GM12891 (cell line): ENCODE measurements at regions not wholly inside any gene's neighbourhood (a gene's known extent, or its start where the extent isn't known, plus 50 kb on each side); places are given as distances from the start of the nearest gene placed in this dataset.
"Not testable (repeated sequence)": the region's sequence is repeated elsewhere in the genome, so short reads cannot be mapped to it uniquely, and the experiment has no call there.

ENCODE experiments used
- DNase-seq: peaks from one replicate; pipeline ENCODE4 v3.0.0; 2011; ENCODE audit warnings: low spot score; ENCODE audit not compliant: insufficient read length
- FAIRE-seq: peaks from 2 replicates; lab custom pipeline; 2011; peaks lifted over from hg19 to GRCh38; lab: Jason Lieb, UNC
- PAX5 ChIP-seq: IDR thresholded peaks from 2 replicates; pipeline ENCODE4 v1.6.1; 2011; ENCODE audit warnings: low read length, moderate library complexity, mild to moderate bottlenecking; ENCODE audit not compliant: insufficient read depth, severe bottlenecking
- POLR2A ChIP-seq: IDR thresholded peaks from 2 replicates; pipeline ENCODE4 v1.6.1; 2011; ENCODE audit warnings: low read depth, low read length, control low read depth
- POLR2AphosphoS5 ChIP-seq: IDR thresholded peaks from 2 replicates; pipeline ENCODE4 v1.6.1; 2011; ENCODE audit warnings: low read depth, low read length, control low read depth
- POU2F2 ChIP-seq: IDR thresholded peaks from 2 replicates; pipeline ENCODE4 v1.6.1; 2011; ENCODE audit warnings: low read depth, mild to moderate bottlenecking, control low read depth, low read length, moderate library complexity
- SPI1 ChIP-seq: IDR thresholded peaks from 2 replicates; pipeline ENCODE4 v1.6.1; 2011; ENCODE audit warnings: low read depth, low read length, control low read depth
- TAF1 ChIP-seq: IDR thresholded peaks from 2 replicates; pipeline ENCODE4 v1.6.1; 2011; ENCODE audit warnings: low read depth, low read length, control low read depth

DNA sequence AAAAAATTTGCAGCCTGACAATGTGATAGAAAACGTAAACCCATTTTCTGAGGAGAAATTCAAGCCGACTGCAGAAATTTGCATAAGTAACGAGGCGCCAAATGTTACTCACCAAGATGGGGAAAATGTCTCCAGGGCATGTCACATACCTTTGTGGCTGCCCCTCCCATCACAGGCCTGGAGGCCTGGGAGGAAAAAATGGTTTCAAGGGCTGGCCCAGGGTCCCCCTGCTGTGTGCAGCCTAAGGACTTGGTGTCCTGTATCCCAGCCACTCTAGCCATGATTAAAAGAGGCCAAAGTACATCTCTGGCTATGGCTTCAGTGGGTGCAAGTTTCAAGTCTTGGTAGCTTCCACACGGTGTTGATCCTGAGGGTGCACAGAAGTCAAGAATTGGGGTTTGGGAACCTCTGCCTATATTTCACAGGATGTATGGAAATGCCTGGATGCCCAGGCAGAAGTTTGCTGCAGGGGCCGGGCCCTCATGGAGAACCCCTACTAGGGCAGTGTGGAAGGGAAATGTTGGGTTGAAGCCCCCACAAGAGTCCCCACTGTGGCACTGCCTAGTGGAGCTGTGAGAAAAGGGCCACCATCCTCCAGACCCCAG, 1842.3 kb downstream of the PCDH9 start:
- TF ChIP-seq TAF1, result no peak
- FAIRE-seq (no peak), DNase-seq (no peak)

DNA sequence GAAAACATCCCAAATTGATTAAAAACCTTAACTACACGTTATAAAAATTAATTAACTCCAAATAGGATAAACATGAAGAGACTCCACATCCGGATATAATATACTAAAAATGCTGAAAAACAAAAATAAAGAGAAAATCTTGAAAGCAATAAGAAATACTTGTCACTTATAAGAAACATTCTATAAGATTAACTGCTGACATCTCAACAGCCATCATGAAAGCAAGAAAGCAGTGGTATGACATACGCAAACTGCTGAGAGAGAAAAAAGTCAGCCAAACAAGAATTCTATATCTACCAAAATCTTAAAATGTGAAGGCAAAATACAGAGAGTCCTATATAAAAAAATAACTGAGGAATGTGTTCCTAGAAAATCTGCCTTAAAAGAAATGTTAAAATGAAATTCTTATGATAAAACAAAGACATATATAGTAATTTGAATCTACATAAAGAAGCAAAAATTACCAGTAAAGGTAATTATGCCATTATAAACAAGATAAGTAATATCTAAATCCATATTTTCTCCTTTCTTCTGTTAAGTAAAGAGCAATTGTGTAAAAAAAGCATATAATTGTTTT, 1851.1 kb downstream of the PCDH9 start:
- TF ChIP-seq TAF1 (no peak), SPI1 (no peak), PAX5 (no peak), POU2F2 (no peak), POLR2A (no peak), POLR2AphosphoS5 (no peak)
- no peak for DNase-seq
- no peak for FAIRE-seq

DNA sequence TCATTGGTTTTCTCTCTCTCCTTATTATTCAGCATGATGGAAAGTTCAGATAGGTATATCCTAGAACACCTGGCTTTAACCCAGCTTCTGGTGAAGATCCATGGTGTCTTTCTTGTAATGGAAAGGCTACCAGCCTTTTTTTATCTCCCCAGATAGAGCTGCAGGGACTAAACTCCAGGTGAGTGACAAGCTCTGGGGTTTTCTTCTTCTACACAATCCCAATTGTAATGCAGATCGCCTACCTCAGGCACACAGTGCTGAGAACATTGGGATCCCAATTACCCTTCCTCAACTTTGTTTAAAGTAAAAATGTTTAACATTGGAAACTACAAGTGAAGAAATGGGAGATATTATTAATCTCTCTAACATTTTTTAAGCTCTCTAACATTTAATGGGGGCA, 1851.7 kb downstream of the PCDH9 start:
- DNase-seq (no peak), FAIRE-seq (no peak)
- TF ChIP-seq POLR2A (no peak), POLR2AphosphoS5 (no peak), SPI1 (no peak), PAX5 (no peak), TAF1 (no peak)

DNA sequence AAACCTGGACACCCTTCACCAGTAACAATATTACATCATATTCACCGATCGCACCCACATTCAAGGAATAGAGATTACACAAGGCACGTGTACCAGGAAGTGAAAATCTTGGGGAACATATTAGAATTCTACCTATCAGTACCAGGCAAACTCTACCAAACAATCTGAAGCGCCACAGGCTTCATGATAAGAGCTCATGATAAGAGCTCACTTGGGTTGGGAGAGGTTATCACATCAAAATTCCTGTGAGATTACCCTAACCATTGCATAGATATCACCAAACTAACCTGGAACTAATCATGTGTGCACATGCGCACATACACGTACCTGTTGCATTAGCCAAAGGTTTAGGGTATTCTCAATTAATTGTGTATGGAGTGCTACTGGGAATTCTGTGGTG, 1861.3 kb downstream of the PCDH9 start:
- no peak for DNase-seq

DNA sequence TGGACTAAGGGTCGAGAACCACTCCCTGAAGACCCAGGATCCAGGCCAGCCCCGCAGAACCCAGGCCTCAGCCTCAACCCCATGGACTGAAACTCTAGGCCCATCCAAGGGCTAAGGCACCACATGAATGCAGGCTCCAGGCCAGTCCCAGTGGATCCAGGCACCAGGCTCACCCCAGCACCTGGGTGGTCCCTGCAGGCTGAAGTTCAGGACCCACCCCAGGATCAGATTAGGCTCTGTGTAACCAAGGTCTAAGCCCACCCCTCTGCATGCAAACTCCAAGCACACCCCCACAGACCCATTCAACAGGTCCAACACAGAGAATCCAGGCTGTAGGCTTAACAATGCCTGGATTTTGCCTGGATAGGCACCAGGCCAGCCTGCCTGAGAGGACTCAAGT, 1876.2 kb downstream of the PCDH9 start:
- TF ChIP-seq TAF1 (no peak), POLR2A (no peak), POU2F2 (no peak), SPI1 (no peak), POLR2AphosphoS5 (no peak), PAX5 (no peak)
- FAIRE-seq (no peak), DNase-seq (no peak)

More for the DNA sequence above, 1861.3 kb downstream of the PCDH9 start:
- no peak for TF ChIP-seq PAX5
- no peak for TF ChIP-seq SPI1
- TF ChIP-seq TAF1, result no peak
- TF ChIP-seq POU2F2, result no peak
- TF ChIP-seq POLR2AphosphoS5, result no peak
- TF ChIP-seq POLR2A, result no peak
- FAIRE-seq, result no peak

DNA sequence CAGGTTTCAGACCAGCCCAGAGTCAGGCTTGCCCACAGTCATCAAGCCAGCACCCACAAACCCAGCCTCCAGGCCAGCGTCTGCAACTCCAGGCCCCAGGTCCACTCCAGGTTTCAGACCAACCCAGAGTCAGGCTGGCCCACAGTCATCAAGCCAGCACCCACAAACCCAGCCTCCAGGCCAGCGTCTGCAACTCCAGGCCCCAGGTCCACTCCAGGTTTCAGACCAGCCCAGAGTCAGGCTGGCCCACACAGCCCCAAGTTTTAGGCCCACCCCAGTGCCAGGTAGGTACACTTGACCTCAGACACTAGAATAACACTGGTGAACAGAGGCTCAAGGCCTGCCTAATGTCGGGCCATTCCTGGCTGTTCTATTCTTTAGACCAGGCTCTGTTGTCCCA, 1877.0 kb downstream of the PCDH9 start:
- not testable (repeated sequence) for FAIRE-seq

DNA sequence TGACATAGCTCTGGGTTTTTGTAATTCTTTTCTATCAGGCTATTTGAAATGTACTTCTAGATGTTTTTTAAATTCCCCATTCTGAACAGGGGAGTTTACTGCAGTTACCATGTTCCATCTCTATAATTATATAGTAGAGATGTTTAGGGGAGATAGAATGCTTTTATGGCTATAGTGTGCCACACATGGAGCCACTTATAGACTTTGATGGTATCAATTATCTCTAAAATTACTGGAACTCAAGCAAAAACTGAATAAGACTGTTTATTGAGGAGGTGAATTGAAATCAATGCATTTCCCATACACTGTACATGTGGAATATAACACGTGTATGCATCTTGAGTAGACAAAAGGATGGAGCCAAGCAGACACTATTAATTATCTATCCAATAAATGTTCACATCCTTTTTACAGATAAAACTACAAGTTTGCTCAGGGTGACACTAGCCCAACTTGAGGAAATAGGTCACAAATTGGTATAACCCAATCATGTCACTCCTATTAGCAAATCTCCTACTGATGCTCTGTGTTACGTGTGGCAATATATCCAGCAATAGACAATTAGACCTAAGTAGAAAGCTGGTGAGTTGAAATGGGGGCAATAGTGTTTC, 1882.6 kb downstream of the PCDH9 start:
- TF ChIP-seq PAX5, result no peak
- no peak for TF ChIP-seq POLR2A
- TF ChIP-seq TAF1, result no peak
- TF ChIP-seq POLR2AphosphoS5, result no peak
- TF ChIP-seq SPI1, result no peak
- no peak for TF ChIP-seq POU2F2
- DNase-seq, result no peak
- FAIRE-seq, result no peak

More for the DNA sequence above, 1877.0 kb downstream of the PCDH9 start:
- not testable (repeated sequence) for DNase-seq

DNA sequence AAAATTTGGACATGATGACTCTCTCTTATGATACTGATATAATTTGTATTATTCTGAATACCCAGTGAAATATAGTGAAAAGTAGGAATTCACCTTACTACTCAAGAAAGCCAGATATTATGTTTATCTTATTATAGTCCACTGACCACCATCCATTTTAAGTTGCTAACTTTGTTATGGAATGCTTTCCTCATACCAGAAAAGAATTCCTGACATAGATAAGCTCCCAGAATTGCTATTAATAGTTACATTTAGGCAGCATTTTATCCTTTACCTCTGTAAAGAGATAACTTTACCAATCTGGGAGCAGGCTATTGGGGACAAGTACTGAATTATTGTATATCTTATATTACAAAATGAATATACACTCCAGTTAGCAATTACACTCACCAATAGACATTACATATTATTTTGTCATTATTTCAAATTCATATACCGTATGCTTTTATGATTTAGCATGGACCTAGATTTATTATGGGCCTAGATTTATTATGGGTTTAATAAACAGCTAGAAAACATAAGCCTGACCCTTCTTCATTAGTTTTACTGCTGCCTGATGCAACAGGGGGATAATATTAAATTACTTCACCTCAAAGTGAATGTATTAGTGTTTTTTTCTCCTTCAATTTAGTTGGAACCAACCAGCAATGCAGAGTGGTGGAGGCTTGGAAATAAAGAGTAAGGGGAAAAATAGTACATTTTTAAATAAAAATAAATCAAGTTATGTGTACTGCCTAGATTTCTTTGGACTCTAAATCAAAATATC, 1886.1 kb downstream of the PCDH9 start:
- DNase-seq (no peak), FAIRE-seq (no peak)
- TF ChIP-seq PAX5 (no peak), POLR2A (no peak), TAF1 (no peak), POU2F2 (no peak), SPI1 (no peak), POLR2AphosphoS5 (no peak)

DNA sequence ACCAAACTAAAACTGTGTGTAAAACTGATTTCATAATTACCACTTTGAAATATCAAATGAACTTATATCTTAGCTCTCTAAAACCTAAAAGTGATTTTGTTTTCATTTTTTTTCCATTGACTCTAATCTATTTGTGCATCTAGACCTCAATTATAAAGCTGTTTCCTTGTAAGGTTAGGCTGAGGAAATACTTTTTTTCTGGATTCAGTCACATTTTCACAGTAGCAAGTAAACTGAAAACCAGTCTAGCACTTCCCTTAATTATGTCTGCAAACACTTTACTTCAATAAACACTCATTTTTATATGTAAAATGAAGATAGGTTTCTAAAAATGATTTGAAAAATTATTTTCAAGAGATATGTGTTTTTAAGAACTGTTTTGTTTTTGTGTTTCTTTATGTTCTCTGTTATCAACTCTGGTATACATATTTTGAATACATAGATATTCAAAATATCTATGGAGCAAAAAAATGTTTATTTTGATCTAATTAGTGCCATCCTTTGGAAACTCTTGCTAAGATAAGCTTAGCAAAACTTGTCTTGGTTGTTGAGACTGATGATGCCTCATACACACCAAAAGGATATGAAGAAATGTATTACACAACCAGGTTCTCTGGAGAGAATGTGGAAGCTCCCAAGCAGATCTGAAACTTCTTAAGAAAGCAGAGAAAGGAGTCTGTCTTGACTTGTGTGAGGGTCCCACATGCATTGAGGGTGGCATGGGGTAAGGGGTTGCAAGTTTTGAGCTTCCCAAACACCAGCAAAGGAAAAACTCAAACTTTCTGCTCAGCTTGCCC, 1887.4 kb downstream of the PCDH9 start:
- DNase-seq (no peak), FAIRE-seq (no peak)
- no peak for TF ChIP-seq POLR2A
- TF ChIP-seq POLR2AphosphoS5, result no peak
- no peak for TF ChIP-seq SPI1
- TF ChIP-seq PAX5, result no peak
- no peak for TF ChIP-seq POU2F2
- no peak for TF ChIP-seq TAF1
